Right lobe of liver (tissue), 4 donors: ENCODE measurements at regions not wholly inside any gene's neighbourhood (a gene's known extent, or its start where the extent isn't known, plus 50 kb on each side); places are given as distances from the start of the nearest gene placed in this dataset.

Source experiments
- POLR2A ChIP-seq: fragments of 450-650 bp; IDR thresholded peaks from one replicate; pipeline ENCODE4 v1.6.1; 2017; ENCODE audit warnings: antibody characterized with exemption, mild to moderate bottlenecking
- TF ChIP-seq, protein P1 (sequence below), 4 donors: fragments of 200-600 bp in 3 of 4; fragments of 450-650 bp in 1 of 4; IDR thresholded peaks; one replicate each; pipeline versions ENCODE4 v1.5.1 to v1.8.0; 2016 to 2022; ENCODE audit warnings: antibody characterized with exemption in 4 of 4, mild to moderate bottlenecking in 2 of 4
- donor health status: DM: no; HTN: no; CAD: no.
- donor health status: DM: no; HTN: no; CAD: no.
- donor health status: DM: no; HTN: yes; CAD: no.

DNA sequence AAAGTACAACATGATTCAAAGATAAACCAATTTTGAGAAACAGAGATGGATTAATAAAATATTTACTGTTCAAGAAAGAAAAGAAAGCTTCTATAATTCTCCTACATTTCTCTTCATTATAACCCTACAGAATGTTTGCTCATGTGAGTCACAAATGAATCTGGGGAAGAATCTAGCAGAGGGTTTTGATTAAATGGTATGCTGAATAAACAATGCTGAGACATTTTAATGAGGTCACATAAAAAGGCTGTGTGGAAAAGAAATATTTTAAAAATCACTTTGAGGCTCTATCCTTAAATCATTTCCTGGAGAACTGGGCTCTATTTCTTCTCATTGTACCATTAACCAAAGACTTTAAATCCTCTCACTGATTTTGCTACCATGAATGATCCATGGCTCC, 727.7 kb downstream of the NTRK3 start:
- TF ChIP-seq, protein P1, sequence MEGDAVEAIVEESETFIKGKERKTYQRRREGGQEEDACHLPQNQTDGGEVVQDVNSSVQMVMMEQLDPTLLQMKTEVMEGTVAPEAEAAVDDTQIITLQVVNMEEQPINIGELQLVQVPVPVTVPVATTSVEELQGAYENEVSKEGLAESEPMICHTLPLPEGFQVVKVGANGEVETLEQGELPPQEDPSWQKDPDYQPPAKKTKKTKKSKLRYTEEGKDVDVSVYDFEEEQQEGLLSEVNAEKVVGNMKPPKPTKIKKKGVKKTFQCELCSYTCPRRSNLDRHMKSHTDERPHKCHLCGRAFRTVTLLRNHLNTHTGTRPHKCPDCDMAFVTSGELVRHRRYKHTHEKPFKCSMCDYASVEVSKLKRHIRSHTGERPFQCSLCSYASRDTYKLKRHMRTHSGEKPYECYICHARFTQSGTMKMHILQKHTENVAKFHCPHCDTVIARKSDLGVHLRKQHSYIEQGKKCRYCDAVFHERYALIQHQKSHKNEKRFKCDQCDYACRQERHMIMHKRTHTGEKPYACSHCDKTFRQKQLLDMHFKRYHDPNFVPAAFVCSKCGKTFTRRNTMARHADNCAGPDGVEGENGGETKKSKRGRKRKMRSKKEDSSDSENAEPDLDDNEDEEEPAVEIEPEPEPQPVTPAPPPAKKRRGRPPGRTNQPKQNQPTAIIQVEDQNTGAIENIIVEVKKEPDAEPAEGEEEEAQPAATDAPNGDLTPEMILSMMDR (IDR thresholded peaks at IDR 0.05) = no peak
- TF ChIP-seq POLR2A = no peak
